ENCODE measurements at regions not wholly inside any gene's neighbourhood (a gene's known extent, or its start where the extent isn't known, plus 50 kb on each side); places are given as distances from the start of the nearest gene placed in this dataset.

DNA sequence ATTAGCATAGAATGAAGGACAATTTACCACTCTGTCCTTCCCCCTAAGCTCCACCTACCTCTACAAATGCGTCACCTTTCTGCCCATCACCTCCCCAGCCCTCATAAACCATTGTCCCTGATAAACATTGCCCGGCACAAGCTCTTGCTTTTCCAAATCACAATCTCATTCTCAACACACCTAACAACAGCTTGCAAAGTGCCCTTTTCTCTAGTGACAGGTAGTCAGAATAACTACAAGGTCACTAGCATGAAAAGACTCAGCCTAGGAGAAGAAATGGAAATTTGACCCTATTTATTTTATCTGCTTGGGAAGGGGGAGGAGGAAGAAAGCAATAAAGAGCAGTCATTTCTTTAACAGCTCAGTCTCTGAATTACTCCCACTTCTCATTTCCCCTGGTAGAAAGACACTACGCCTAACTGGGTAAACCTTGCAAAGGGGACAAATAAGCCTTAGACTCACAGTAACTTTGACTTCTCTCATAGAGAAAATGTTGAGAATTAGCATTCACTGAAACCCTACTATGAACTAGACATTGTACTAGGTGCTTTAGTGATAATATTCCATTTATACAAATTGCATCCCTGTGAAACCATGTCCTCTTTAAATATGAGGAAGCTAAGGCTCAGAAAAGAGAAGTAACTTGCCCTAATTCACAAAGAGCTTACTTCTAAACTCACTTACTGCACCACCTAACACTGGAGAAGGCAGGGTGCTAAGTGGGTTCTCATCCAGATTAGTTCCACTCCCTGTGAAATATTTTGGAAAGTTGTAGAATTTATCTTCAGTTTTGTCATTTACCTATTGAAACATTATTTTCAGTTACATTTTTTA, 116.2 kb upstream of the FNDC3A start:
- no peak for TF ChIP-seq CTCF (IDR thresholded peaks at IDR 0.05; ENCODE audit: low read depth, low read length)
- no peak overlapping the region for H3K4me3 ChIP-seq (ENCODE audit: low read depth, low read length)
- in situ Hi-C loops (cut with HindIII; ENCODE audit: low sequenced_read_pairs) = no loop called here
- no peak for DNase-seq (ENCODE audit: low read depth, low spot score)

DNA sequence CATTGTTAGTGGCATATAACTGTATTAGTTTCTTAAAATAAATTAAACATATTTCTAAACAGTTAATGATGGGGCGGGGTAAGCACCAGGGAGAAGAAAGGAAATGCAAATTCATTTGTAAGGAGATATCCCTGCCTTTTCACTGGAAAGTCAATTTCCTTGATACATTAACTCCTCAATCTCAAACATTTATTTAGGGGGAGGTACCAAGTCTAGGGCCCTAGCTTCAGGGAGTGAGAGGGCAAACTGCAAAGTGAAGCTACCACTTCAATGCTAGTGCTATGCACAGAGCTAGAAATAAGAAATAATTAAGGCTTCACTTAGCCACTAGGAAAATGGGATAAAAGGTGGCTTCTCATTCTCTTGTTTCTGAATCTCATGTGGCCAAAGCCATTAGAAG, 115.3 kb upstream of the FNDC3A start:
- H3K4me3 ChIP-seq (ENCODE audit: low read depth, low read length) = no peak overlapping the region

DNA sequence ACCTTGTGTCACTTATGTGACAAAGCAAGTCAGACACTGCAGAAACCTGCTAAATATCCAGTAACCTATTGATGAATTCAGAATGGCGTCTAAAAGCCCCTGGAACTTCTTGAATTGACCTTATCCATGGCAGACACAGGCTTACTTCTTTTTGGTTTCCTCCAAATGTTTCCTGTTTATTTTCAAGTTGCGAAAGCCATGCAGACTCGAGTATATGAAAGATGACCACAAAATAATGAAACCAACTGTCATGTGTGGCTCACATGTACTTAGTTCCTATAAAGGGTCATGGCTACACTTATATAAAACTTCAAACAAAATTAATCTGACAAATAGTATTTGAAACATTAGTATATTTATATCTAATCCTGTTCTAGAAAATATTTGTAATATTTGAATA, 113.1 kb upstream of the FNDC3A start:
- no peak overlapping the region for H3K4me3 ChIP-seq (ENCODE audit: low read depth, low read length)
- DNase-seq (ENCODE audit: low read depth, low spot score) = no peak
- TF ChIP-seq CTCF (IDR thresholded peaks at IDR 0.05; ENCODE audit: low read depth, low read length) = no peak
- in situ Hi-C loops (cut with HindIII; ENCODE audit: low sequenced_read_pairs) = no loop called here

More for the DNA sequence above, 115.3 kb upstream of the FNDC3A start:
- TF ChIP-seq CTCF (IDR thresholded peaks at IDR 0.05; ENCODE audit: low read depth, low read length) = no peak
- no peak for DNase-seq (ENCODE audit: low read depth, low spot score)
- in situ Hi-C loops (cut with HindIII; ENCODE audit: low sequenced_read_pairs) = no loop called here

DNA sequence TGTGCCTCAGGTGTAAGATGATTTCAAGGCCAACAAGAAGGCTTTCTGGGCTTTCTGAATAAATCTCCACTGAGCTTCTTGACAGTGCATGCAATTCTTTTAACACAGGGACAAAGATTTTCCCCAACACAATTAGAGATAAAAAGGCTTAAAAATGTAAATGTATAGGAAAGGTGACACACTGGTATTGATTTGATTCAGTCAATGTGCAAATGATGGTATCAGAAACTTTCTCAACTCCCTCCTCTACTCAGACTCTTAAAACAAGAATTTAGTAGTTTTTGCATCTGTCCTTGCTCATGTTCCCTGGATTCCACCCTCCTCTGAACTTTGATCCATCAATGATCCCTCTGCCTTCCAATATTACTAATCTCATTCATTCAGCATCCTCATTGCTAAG, 111.6 kb upstream of the FNDC3A start:
- no peak overlapping the region for H3K4me3 ChIP-seq (ENCODE audit: low read depth, low read length)
- in situ Hi-C loops (cut with HindIII; ENCODE audit: low sequenced_read_pairs) = no loop called here
- TF ChIP-seq CTCF (IDR thresholded peaks at IDR 0.05; ENCODE audit: low read depth, low read length) = no peak
- no peak for DNase-seq (ENCODE audit: low read depth, low spot score)

DNA sequence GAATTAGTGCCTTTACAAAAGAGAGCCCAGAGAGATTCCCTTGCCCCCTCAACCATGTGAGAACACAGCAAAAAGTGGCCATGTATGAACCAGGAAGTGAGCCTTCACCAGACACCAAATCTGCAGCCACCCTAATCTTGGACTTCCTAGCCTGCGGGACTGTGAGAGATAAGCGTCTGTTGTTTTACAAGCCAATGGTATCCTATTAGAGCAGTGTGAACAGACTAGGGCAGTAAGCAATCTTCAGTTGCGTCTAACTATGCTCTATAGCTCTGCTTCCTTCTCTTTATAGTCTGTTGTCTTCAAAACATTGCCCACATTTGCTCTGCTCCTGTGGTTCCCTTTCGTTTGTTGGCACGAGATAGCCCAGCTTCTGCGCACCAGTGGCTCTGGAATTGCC, 109.5 kb upstream of the FNDC3A start:
- no peak overlapping the region for H3K4me3 ChIP-seq (ENCODE audit: low read depth, low read length)
- DNase-seq (ENCODE audit: low read depth, low spot score) = no peak
- TF ChIP-seq CTCF (IDR thresholded peaks at IDR 0.05; ENCODE audit: low read depth, low read length) = no peak
- in situ Hi-C loops (cut with HindIII; ENCODE audit: low sequenced_read_pairs) = no loop called here

DNA sequence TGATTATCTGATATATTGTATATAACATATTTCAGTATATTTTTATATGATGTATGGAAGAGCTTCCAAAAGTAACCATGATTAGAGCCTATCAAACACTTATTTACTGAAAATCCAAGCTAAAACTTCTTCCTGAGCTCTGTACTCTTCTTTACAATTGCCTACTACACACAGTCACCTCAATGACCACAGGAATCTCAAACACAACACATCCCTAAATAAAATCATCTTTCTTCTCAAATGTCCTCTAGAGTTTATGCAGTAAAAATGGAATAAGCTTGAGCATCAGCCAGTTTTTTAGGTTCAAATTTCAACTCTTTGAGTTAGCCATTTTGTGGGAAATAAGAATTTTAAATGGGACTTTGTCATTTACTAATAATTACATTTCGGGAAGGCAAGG, 102.6 kb upstream of the FNDC3A start:
- no peak for TF ChIP-seq CTCF (IDR thresholded peaks at IDR 0.05; ENCODE audit: low read depth, low read length)
- DNase-seq (ENCODE audit: low read depth, low spot score) = no peak
- in situ Hi-C loops (cut with HindIII; ENCODE audit: low sequenced_read_pairs) = no loop called here
- no peak overlapping the region for H3K4me3 ChIP-seq (ENCODE audit: low read depth, low read length)

Data from astrocyte of the spinal cord (primary cell).